SKM-1 treated with dmso at 0.1 percent for 144 hours (cell line): ENCODE measurements at regions not wholly inside any gene's neighbourhood (a gene's known extent, or its start where the extent isn't known, plus 50 kb on each side); places are given as distances from the start of the nearest gene placed in this dataset.
"Not testable (repeated sequence)": the region's sequence is repeated elsewhere in the genome, so short reads cannot be mapped to it uniquely, and the experiment has no call there.

Experiments used
- DNase-seq: peaks from one replicate; lab custom pipeline; 2025; ENCODE audit not compliant: unreplicated experiment; lab: John Stamatoyannopoulos, UW

DNA sequence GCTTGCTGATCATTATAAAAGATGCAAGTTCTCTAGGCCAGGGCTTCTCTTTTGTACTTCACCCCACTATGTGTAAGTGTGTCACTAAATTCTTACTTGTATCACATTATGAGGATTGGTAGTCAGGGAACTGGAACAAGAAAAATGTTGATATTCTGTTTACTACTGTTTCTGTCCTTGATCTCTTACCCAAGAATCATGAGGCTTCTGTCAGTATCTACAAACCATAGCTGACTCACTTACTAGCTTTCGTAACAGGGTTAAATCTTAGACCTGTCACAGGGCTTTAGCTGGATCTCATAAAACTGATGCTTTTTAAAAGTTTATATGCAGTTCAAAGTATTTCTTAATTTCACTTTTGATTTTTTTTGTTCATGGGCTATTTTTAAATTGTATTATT, 681.2 kb downstream of the PLPP3 start:
- DNase-seq, result no peak

DNA sequence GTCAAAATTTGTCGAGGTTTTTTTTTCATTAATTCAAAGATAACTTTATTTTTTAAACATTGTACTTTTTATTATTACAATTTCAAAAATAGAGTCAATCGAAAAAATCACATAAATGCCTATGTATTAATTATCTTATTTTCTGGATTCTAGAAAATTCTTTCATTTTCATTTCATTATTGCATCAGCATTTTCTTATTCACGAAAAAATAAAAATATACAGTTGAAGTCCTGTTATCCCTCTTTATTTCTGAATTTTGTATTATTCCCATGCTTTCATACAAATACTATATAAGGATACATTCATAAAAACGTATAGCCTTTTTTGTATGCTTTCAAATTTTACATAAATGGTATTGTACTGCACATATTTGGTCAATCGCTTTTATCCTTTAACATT, 681.0 kb upstream of the USP24 start:
- DNase-seq, result no peak

DNA sequence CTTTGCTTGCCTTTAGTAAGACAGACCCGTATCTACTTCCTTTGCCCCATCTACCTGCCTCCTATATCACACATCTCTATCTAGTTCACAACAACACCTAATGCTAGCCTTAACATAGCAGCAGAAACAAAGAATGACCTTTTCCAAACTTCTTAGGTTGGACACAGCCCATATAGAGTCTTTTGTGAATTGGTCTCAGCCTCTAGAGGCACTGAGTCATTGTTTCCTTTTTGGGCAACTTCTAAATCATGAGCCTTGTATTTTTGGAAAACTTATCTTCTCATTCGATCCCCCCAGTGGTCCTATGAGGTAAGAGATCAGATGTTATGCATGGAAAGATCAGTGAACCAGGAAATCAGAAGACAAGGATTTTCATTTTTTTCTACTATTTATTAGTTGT, 679.4 kb upstream of the USP24 start:
- DNase-seq, result no peak

DNA sequence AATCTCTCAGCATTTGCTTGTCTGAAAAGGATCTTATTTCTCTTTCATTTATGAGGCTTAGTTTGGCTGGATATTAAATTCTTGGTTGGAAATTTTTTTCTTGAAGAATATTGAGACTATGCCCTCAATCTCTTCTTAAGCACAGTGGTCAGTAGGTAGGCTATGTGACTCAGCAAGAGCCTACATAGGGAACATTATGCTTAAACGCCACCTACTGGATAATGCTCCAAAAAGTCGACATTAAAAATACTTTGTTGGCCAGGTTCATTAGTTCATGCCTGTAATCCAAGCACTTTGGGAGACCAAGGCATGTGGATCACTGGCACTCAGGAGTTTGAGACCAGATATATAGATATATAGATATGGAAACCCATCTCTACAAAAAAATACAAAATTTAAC, 678.0 kb upstream of the USP24 start:
- DNase-seq, result no peak

DNA sequence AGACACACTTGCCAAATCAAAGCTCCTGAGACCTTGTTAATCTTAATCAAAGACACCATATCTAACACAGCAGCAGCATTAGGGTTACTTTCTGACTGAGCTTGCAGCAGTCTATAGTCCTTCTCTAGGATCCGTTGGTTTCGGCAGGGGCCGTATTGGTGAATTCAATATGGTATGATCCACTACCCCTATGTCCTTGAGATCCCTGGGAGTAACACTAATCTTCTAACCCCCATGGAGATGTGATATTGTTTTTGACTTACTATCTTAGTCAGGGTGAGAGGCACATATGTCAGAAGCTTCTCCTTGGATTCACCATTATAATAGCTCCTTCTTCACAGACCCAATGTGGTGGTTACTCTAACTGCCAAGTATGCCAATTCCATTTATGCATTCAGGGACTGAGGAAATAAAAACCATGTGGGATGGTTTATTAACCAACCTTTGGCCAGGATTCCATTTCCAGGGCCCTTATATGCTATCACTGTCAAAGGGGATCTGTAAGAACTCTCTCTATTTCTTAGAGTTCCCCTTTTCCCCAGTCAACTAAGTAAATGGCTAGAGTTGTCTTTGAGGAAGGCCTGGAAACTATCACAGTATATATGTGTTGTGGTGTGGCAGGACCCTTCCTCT, 673.6 kb upstream of the USP24 start:
- DNase-seq, result no peak

DNA sequence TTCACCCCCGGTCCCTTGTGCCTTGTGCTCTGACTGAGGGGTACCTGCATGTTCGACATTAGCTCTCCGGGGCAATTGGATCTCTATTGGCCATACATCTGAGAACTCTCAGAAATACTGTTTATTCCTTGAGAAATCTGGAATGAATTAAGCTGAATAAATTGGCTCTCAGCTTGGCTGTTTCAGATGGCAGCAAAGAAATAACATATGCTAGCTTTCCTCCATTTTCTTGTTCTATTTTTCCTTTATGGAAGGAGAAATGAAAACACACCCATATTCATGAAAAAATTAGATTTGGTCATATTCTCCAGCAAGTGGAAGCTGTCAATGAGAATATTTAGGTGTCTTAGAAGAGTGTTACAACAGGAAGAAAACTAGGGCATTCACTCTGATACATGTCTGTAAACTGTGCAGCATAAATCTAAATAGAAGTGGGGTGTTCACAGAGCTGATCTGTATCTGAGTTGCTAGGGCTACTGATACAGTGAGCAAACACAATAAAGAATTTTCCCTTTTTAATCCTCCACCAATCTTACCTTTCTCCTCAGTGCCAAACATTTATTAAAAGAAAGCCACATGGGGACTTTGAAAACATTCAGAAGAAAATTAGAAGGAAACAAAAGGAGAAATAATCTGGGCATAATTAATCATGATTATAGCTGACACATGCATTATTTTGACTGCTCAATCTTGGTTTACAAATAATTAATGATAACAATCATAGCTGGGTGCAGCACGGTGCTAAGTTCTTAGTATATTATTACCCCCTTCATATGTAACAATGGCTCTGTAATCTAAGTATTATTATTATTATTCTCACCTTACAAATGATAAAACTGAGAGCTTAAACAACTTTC, 671.9 kb upstream of the USP24 start:
- no peak for DNase-seq

DNA sequence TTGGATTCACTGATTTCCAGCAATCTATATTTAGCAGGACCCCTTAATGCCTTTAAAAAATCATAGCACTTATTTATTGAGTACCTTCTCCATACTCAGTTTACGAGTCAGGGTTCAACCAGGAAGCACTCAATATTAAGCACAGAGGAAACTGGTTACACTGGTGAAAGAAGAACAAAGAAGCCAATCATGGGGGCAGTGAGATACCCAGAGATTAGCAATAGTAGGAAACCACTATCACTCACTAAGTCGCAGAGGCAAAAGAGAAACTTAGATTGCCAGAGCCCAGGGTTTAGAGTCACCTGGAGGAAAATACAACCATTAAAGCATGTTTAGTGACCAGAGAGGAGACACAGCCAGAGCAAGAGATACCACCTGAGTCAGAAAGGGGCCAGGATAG, 670.5 kb upstream of the USP24 start:
- DNase-seq, result no peak

DNA sequence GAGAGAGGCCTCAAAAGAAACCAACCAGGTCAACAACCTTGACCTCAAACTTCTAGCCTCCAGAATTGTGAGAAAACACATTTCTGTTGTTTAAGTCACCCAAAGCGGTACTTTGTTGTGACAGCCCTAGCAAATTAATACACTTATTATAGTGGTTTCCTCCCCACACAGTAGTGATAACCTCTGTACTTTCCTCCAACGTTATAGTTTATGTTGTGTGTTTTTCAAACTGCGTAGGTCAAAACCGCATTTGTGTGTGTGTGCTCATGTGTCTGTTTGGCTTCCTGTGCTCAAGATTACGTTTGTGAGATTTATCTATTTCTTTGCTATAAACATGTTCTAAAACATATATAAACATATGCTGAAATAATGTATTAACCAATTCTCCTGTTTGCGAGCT, 667.8 kb upstream of the USP24 start:
- DNase-seq, result no peak

DNA sequence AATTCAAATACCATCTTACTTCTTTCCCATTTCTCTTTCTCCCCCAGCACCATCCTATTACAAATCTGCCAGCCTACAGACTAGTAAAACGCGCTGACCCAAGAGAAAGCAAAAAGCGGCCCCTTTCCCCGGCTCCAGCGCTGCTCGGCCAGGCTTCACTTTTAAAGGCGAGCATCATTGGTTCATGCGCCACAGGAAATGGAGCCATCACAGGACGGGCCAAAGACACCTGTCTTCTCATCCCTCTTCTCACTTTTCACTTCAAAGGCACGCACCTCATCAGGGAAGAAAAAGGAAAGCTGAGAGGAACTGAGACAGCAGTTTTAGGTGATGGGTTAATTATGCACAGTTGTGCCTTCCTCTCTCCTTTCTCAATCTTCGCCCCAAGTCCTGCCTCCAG, 664.2 kb upstream of the USP24 start:
- DNase-seq, result no peak

DNA sequence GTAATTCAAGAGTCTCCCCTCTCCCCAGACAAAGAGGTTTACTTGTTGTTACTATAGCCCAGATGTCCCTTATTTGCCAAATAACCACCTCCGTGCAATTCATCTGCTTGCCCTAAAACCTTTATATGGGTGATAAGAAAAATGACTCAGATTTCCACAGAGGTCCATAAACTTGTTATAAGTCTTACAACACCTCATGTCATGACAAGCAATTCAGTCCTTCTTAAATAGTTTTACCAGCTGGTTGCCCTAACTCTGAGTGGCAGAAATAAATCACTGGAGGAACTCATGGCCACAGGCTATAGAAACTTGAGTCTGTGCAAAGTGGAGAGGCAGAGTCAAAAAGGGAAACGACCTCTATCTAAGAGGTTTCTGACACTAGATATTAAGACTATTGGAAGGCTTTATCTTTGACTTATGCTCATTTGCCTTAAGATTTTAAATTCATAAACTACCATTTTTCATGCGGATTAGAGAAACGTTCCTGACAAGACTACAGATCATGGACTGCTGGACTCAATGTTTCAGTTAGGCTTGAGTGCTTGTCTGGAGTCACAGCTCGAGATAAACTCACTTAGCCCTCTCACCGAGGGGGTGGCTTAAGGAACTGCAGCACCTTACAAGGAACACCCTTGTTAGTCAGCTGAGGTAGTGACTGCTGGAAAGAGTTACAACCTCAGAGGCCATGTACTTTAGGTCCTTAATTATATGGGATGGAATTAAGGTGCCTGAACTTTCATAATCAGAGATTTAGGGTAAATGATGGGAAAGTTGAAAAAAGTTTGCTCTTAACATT, 662.5 kb upstream of the USP24 start:
- no peak for DNase-seq

DNA sequence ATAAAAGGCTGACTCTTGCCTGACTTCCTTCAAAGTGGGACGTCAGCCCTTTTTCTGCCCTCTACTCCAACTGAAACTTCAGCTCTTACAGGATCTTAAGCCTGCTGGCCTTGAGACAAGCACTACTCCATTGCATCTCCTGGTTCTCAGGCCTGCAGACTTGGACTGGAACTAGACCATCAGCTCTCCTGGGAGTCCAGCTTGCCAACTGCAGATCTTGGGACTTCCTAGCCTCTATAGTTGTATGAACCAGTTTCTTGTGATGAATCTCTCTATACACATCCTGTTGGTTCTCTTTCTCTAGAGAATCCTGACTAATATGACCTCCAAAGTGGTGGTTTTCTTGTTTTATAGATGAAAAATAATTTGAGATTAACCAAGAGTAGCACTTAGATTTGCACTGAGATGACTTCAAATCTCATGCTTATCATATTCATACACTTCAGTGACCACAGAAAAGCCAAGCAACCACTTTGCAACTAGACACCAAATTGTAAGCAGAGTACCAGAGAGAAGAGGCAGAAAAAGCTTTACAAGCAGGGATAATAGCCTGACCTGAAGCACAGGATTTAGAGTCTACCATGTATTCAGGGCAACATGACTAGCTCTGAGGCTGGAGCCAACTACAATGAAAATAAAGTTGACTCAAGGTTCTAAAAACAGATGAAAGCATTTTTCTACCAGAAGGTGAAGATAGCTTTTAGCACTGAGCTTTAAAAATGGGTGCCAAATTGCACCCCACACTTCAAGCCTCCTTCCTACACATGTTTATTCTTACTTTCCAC, 661.3 kb upstream of the USP24 start:
- no peak for DNase-seq

DNA sequence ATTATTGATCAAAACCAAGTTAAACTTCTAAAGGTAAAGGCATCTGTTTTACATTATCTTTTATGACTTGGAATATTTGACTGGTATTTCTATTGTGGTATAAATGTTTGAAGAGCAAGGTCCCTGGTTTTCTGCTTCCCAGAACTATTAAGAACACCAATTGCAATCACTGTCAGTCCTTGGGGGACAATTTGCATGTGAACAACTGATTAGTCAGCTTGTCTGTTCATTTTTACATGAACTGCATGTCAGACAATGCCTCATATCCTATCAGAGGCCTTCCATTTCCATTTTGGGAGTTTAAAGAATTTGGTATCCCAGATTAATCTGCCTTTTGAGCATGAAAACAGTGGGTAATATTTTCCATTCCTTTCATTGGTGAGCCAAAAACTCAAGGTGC, 654.9 kb upstream of the USP24 start:
- no peak for DNase-seq

DNA sequence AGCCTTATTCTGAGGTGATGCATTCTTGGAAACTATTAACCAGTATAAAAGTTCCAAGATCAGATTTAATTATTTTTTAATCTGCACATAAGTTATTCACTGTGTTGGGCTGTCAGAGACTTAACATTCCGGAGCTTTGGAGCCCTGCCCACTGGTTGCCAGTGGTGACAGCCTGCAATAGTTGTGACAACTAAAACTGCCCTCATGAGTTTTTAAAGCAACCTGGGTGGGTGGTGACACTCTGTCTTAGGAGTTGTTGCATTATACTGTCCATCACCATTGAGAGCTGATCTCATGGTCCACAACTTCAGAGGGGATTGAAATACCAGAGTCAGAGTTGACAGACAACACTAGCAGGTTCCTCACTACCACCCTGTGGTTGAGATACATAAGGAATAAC, 653.9 kb upstream of the USP24 start:
- DNase-seq, result no peak

DNA sequence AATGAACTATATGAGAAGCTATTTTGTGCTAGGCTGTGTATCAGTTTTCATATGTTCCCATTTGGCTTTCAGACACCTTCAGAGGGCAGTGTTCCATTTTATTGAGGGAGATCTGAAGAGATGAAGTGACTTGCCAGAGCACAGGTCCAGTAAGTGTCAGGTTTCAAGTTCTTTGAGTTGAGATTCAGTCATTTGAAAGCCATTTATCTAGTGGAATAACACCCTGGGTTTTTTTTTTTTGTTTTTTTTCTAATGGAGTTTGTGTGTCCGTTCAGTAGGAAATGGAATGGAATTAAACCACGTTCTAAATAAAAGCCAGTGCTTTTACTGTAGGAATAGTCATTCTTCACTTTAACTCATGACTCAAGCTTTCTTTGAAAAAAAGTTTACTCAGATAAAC, 652.9 kb upstream of the USP24 start:
- DNase-seq, result no peak

DNA sequence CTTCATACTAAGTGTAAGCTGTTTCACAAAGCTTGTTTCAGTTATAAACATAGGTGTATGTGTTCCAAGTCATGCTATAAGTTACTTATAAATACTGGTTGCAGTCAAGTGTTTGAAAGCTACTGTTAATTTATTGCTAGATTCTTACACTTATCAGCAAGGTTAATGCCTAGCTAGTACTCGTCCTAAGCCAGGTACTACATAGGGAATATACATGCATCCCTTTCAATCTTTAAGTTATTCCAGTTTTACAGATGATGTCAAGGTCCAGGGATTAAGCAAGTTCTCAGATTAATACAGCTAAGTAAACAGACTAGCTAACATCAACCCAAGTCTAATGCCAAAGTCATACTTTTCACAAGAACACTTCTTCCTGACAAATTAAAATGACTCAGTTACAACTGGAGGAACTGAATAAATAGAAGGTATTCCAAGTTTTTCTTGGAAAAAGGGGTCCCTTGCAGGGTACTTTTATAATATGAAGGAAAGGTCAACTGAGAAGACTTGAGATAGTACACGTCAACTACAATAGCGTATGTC, 652.2 kb upstream of the USP24 start:
- no peak for DNase-seq

DNA sequence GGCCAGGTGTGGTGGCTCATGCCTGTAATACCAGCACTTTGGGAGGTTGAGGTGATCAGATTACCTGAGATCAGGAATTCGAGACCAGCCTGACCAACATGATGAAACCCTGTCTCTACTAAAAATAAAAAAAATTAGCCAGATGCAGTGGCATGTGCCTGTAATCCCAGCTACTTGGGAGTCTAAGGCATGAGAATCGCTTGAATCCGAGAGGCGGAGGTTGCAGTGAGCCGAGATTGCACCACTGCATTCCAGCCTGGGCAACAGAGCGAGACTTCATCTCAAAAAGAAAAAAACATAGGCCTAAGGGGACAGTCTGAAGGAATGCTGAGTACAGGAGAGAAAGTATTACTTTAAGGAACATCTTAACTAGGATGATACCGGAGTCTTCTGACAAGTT, 650.6 kb upstream of the USP24 start:
- not testable (repeated sequence) for DNase-seq

DNA sequence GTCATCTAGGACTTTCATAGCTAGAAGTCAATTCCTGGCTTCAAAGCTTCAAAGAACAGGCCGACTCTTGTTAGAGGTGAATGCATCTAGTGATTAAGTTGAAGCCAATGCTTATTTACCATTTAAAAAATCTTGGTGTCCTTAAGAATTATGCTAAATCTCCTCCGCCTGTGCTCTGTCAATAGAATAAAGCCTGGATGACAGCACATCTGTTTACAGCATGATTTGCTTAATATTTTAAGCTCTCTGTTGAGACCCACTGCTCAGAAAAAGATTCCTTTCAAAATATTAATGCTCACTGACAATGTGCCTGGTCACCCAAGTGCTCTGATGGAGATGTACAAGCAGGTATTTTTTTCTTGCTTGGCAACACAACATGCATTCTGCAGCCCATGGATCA, 649.1 kb upstream of the USP24 start:
- no peak for DNase-seq

DNA sequence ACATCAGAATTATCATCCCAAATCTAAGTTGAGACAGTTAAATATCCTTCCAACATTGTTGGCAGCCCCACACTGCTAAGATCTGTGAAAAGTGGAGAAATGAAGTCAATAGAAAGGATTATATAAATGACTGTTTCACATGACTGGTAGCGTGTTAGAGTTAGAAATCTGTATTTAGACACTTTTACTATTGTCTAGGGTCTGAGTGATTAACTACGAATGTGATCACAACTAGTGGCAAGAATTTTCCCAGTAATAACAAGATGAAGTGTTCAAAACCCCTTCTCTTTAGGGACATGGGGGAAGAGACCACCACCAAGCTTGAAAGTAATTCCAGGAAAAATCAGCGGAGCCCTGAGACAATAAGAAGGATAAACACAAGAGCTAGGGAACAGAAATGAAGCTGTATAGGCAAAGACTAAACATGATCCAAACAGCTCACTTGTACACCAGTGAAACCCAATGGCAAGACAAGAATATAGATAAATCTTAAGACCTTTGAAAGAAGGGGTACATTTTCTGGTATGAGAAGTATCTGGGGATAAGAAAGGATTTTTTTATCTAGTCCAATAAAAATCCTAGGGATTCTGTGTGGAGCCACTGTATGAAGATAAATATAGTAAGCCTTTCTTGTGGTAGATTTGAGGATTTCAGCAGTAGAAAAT, 646.6 kb upstream of the USP24 start:
- DNase-seq, result no peak

DNA sequence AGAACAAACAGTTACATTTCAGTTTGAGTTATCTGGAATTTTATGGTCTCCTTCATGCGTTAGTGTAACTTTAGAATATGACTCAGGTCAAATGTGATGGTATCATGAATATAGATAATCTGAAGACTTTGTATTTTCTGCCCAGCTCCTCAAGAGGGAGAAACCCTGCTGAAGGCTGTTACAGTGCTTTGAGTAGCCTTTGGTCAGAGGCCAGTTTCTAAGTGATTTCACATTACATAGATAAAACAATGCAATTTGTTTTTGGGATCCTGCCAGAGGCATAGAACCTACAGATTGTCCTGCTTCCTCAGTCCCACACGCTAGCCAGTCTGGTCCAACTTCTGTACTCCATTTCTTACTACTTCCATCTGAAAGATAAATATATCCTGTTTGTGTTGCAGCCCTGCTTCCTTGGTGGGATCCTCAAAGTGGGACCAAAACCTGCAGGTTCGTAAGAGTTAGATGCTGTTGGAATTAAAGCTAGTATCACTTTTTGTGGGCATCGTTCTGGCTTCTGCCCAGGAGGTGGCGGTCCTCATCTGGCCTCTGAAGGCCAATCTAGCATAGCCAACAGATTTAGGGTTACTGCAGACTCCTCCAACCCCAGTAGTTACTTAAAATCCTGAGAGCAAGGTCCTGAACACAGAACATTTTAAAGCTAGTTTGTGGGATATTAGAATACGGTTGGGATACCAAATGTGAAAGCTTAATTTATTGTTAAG, 645.8 kb upstream of the USP24 start:
- DNase-seq, result no peak

DNA sequence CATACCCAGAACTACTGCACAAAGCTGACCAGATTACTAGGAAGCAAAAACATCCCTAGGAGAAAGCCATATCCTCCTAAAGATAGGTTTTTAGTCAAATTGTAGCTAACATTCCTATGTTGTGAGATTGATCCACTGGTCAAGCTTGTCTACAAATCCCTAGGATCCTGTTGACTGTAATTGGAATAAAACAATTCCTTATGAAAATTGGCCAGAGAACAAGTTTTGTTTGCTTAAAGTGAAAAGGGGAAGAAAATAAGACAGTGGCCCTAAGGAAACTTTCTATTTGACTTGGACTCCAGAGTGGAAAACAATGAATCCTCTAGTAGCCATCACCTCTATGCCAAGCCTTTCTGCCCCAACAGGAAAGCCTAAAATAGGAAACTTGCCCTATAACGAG, 645.2 kb upstream of the USP24 start:
- no peak for DNase-seq
